ENCODE measurements at regions not wholly inside any gene's neighbourhood (a gene's known extent, or its start where the extent isn't known, plus 50 kb on each side); places are given as distances from the start of the nearest gene placed in this dataset.

- Histone ChIP-seq H3K27ac (ENCODE audit: low read depth, low read length) (no peak overlapping the region), H3K4me1 (ENCODE audit: control insufficient read depth in 2 of 2, insufficient read depth in 2 of 2, low read length in 2 of 2) (no peaks in the 10 kb centered on the region), H3K27me3 (ENCODE audit: control insufficient read depth in 2 of 2, insufficient read depth in 2 of 2, low read length in 2 of 2) (no peaks in the 10 kb centered on the region), H3K4me3 (ENCODE audit: low read length) (no peak overlapping the region), H3K9me3 (ENCODE audit: control insufficient read depth in 2 of 3, low read length in 3 of 3) (no peaks in the 10 kb centered on the region), H3K36me3 (ENCODE audit: control insufficient read depth in 2 of 3, insufficient read depth in 3 of 3, low read length in 3 of 3) (no peaks in the 10 kb centered on the region)
- H3K4me3 Mint-ChIP-seq = no peak overlapping the region
- ChIA-PET POLR2A (no interaction called here), CTCF (no interaction called here)
- peaks cover 0 to 3% (median 0%) of the 10 kb centered on the region in 5 donors for H3K36me3 Mint-ChIP-seq
- H3K9me3 Mint-ChIP-seq = peaks cover 0 to 16% (median 4%) of the 10 kb centered on the region in 11 donors
- intact Hi-C loops (cut with micrococcal nuclease) = no loop called here
- H3K4me1 Mint-ChIP-seq = no peaks in the 10 kb centered on the region
- DNase-seq (no peak), ATAC-seq (no peak)
- H3K27ac Mint-ChIP-seq = no peak overlapping the region
- peaks cover 3 to 45% (median 28%) of the 10 kb centered on the region in 5 donors for H3K27me3 Mint-ChIP-seq
Observed at GRCh38 chr2:235302263-235302662, 191.6 kb upstream of the AGAP1 start.

DNA sequence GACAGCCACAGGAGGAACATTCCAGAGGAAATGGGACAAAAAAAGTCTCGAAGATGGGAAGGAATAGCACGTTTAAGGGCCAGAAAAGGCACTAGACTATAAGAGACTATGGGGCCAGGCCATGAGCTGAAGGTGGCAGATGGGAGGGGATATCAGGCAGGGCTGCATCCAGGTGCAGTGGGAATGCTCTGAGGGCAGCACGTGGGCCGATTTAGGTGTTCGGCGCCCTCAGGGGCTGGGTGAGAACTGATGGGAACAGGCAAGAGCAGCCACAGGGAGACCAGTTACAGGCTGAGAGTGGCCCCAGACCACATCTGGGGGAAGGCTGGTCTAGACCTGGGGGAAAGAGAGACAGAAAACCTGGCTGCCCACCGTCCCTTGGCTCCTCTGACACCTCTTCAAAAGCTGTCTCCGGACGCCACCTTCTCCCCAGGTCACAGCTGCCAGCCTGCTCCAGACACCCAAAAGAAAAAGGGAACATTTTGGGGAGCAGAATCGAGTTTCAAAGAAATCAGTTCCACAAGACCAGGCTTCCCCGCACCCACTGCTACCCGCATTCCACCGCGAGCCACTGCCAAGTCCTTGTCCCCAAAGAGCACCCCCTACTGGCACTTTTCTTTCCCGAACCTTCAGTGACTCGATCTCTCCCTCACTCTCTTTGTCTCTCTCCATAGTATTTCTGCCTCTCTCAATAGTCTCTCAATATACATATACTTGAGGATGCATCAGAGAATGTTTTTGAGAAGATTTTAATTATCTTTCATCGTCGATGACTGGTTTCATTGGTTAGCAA is 190.1 kb upstream of the AGAP1 start:
- no peak overlapping the region for H3K27ac Mint-ChIP-seq
- DNase-seq (no peak), ATAC-seq (no peak)
- H3K27me3 ChIP-seq (ENCODE audit: control insufficient read depth in 2 of 2, insufficient read depth in 2 of 2, low read length in 2 of 2) = no peaks in the 10 kb centered on the region
- ChIA-PET CTCF (no interaction called here), POLR2A (no interaction called here)
- H3K27ac ChIP-seq (ENCODE audit: low read depth, low read length) = no peak overlapping the region
- H3K36me3 ChIP-seq (ENCODE audit: control insufficient read depth in 2 of 3, insufficient read depth in 3 of 3, low read length in 3 of 3) = no peaks in the 10 kb centered on the region
- no peaks in the 10 kb centered on the region for H3K4me1 ChIP-seq (ENCODE audit: control insufficient read depth in 2 of 2, insufficient read depth in 2 of 2, low read length in 2 of 2)
- no peaks in the 10 kb centered on the region for H3K9me3 ChIP-seq (ENCODE audit: control insufficient read depth in 2 of 3, low read length in 3 of 3)
- H3K27me3 Mint-ChIP-seq = peaks cover 3 to 48% (median 28%) of the 10 kb centered on the region in 5 donors
- H3K9me3 Mint-ChIP-seq = peaks cover 0 to 16% (median 4%) of the 10 kb centered on the region in 11 donors
- H3K36me3 Mint-ChIP-seq = peaks cover 0 to 3% (median 0%) of the 10 kb centered on the region in 5 donors
- intact Hi-C loops (cut with micrococcal nuclease) = no loop called here
- no peak overlapping the region for H3K4me3 ChIP-seq (ENCODE audit: low read length)
- no peak overlapping the region for H3K4me3 Mint-ChIP-seq
- H3K4me1 Mint-ChIP-seq = no peaks in the 10 kb centered on the region

DNA sequence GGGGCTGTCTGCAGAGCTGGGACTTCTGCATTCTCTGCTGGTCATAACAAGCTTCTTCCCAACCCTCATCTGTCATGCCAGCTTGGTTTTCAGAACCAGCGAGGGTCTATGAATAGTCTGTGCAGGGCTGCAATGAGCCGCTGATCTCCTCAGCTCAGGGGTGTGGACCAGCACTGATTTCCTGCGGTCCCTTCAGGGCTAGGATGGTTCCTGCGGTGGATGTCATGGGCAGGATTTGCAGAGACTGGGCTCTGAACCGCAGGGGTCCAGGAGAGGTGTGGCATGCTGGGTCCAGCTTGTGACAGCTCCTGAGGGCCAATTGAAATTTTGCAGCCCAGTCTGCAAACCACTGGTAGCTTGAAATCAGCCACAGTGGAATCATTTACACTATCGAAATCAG is 188.2 kb upstream of the AGAP1 start:
- H3K27me3 ChIP-seq (ENCODE audit: control insufficient read depth in 2 of 2, insufficient read depth in 2 of 2, low read length in 2 of 2) = no peaks in the 10 kb centered on the region
- no peak overlapping the region for H3K4me3 Mint-ChIP-seq
- H3K27me3 Mint-ChIP-seq = peaks cover 3 to 52% (median 31%) of the 10 kb centered on the region in 5 donors
- H3K4me1 ChIP-seq (ENCODE audit: control insufficient read depth in 2 of 2, insufficient read depth in 2 of 2, low read length in 2 of 2) = no peaks in the 10 kb centered on the region
- intact Hi-C loops (cut with micrococcal nuclease) = no loop called here
- H3K9me3 Mint-ChIP-seq = peaks cover 0 to 21% (median 4%) of the 10 kb centered on the region in 11 donors
- ATAC-seq (no peak), DNase-seq (no peak)
- no peaks in the 10 kb centered on the region for H3K36me3 ChIP-seq (ENCODE audit: control insufficient read depth in 2 of 3, insufficient read depth in 3 of 3, low read length in 3 of 3)
- H3K27ac Mint-ChIP-seq = no peak overlapping the region
- H3K9me3 ChIP-seq (ENCODE audit: control insufficient read depth in 2 of 3, low read length in 3 of 3) = no peaks in the 10 kb centered on the region
- CTCF ChIA-PET = no interaction called here
- no peaks in the 10 kb centered on the region for H3K4me1 Mint-ChIP-seq
- no peak overlapping the region for H3K27ac ChIP-seq (ENCODE audit: low read depth, low read length)
- POLR2A ChIA-PET = no interaction called here
- H3K4me3 ChIP-seq (ENCODE audit: low read length) = no peak overlapping the region
- peaks cover 0 to 3% (median 0%) of the 10 kb centered on the region in 5 donors for H3K36me3 Mint-ChIP-seq

GRCh38 chr2:235311044-235311443 is 182.8 kb upstream of the AGAP1 start:
- Mint-ChIP-seq H3K9me3 (peaks cover 0 to 18% (median 4%) of the 10 kb centered on the region in 11 donors), H3K27me3 (peaks cover 3 to 34% (median 31%) of the 10 kb centered on the region in 5 donors), H3K4me3 (no peak overlapping the region), H3K36me3 (peaks cover 0 to 4% (median 0%) of the 10 kb centered on the region in 5 donors), H3K27ac (no peak overlapping the region), H3K4me1 (no peaks in the 10 kb centered on the region)
- no peaks in the 10 kb centered on the region for H3K36me3 ChIP-seq (ENCODE audit: control insufficient read depth in 2 of 3, insufficient read depth in 3 of 3, low read length in 3 of 3)
- ChIA-PET POLR2A (no interaction called here), CTCF (no interaction called here)
- no peaks in the 10 kb centered on the region for H3K4me1 ChIP-seq (ENCODE audit: control insufficient read depth in 2 of 2, insufficient read depth in 2 of 2, low read length in 2 of 2)
- H3K9me3 ChIP-seq (ENCODE audit: control insufficient read depth in 2 of 3, low read length in 3 of 3) = no peaks in the 10 kb centered on the region
- no peak overlapping the region for H3K4me3 ChIP-seq (ENCODE audit: low read length)
- no peak overlapping the region for H3K27ac ChIP-seq (ENCODE audit: low read depth, low read length)
- ATAC-seq (no peak), DNase-seq (no peak)
- no peaks in the 10 kb centered on the region for H3K27me3 ChIP-seq (ENCODE audit: control insufficient read depth in 2 of 2, insufficient read depth in 2 of 2, low read length in 2 of 2)
- intact Hi-C loops (cut with micrococcal nuclease) = no loop called here

DNA sequence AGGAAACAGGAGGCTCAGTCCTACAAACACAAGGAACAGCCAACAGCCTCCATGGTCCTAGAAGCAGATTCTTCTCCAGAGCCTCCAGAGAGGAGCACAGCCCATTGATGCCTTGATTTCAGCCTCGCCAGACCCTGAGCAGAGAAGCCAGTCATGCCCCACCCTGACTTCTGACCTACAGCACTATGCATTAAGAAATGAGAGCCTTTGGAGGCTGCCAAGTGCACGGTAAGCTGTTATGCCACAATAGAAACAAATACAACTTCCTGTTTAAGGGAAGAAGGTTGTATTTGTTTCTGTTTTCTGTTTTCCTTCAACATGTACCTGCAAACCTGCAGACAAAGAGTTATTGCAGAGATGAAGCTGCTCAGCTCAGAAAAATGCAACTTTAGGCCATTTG is 181.3 kb upstream of the AGAP1 start:
- Mint-ChIP-seq H3K27me3 (peaks cover 0 to 28% (median 27%) of the 10 kb centered on the region in 5 donors), H3K27ac (no peak overlapping the region), H3K4me1 (no peaks in the 10 kb centered on the region), H3K9me3 (peaks cover 0 to 12% (median 3%) of the 10 kb centered on the region in 11 donors), H3K4me3 (no peak overlapping the region), H3K36me3 (peaks cover 0 to 4% (median 0%) of the 10 kb centered on the region in 5 donors)
- no peak for ATAC-seq
- Histone ChIP-seq H3K9me3 (ENCODE audit: control insufficient read depth in 2 of 3, low read length in 3 of 3) (no peaks in the 10 kb centered on the region), H3K36me3 (ENCODE audit: control insufficient read depth in 2 of 3, insufficient read depth in 3 of 3, low read length in 3 of 3) (no peaks in the 10 kb centered on the region), H3K27me3 (ENCODE audit: control insufficient read depth in 2 of 2, insufficient read depth in 2 of 2, low read length in 2 of 2) (no peaks in the 10 kb centered on the region), H3K4me3 (ENCODE audit: low read length) (no peak overlapping the region), H3K27ac (ENCODE audit: low read depth, low read length) (no peak overlapping the region), H3K4me1 (ENCODE audit: control insufficient read depth in 2 of 2, insufficient read depth in 2 of 2, low read length in 2 of 2) (no peaks in the 10 kb centered on the region)
- no peak for DNase-seq
- intact Hi-C loops (cut with micrococcal nuclease) = no loop called here
- POLR2A ChIA-PET = no interaction called here
- CTCF ChIA-PET = no interaction called here

- intact Hi-C loops (cut with micrococcal nuclease) = no loop called here
- no peak overlapping the region for H3K27ac ChIP-seq (ENCODE audit: low read depth, low read length)
- ChIA-PET CTCF (no interaction called here), POLR2A (no interaction called here)
- Mint-ChIP-seq H3K27me3 (peaks cover 0 to 28% (median 21%) of the 10 kb centered on the region in 5 donors), H3K9me3 (peaks cover 0 to 10% (median 2%) of the 10 kb centered on the region in 11 donors), H3K4me3 (no peak overlapping the region), H3K27ac (no peak overlapping the region), H3K4me1 (no peaks in the 10 kb centered on the region), H3K36me3 (peaks cover 0 to 4% (median 0%) of the 10 kb centered on the region in 5 donors)
- no peak for ATAC-seq
- H3K4me1 ChIP-seq (ENCODE audit: control insufficient read depth in 2 of 2, insufficient read depth in 2 of 2, low read length in 2 of 2) = no peaks in the 10 kb centered on the region
- H3K4me3 ChIP-seq (ENCODE audit: low read length) = no peak overlapping the region
- no peaks in the 10 kb centered on the region for H3K36me3 ChIP-seq (ENCODE audit: control insufficient read depth in 2 of 3, insufficient read depth in 3 of 3, low read length in 3 of 3)
- no peak for DNase-seq
- H3K27me3 ChIP-seq (ENCODE audit: control insufficient read depth in 2 of 2, insufficient read depth in 2 of 2, low read length in 2 of 2) = no peaks in the 10 kb centered on the region
- H3K9me3 ChIP-seq (ENCODE audit: control insufficient read depth in 2 of 3, low read length in 3 of 3) = no peaks in the 10 kb centered on the region
Observed at GRCh38 chr2:235314371-235314930, 179.4 kb upstream of the AGAP1 start.

DNA sequence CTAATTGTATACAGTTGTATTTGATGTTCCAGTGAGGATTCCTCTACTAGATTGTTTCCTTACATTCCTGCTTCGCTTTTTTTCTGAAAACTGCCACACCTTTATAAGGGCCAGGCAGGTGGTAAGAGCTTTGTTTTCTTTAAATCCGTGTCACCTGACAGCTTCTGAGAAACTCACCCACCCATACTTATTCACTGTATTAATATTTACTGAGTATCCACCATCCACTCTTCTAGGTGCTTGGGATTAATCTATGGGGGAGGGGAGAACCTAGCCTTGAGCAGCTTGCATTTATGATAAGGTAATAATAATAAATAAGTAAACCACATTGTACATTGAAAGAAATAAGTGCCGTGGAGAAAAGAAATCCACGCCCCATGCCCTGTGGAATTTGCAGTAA is 174.7 kb upstream of the AGAP1 start:
- H3K27ac ChIP-seq (ENCODE audit: low read depth, low read length) = no peak overlapping the region
- no peak overlapping the region for H3K4me3 ChIP-seq (ENCODE audit: low read length)
- ChIA-PET CTCF (no interaction called here), POLR2A (no interaction called here)
- no peak for DNase-seq
- no peak for ATAC-seq
- no peaks in the 10 kb centered on the region for H3K9me3 ChIP-seq (ENCODE audit: control insufficient read depth in 2 of 3, low read length in 3 of 3)
- no peaks in the 10 kb centered on the region for H3K4me1 ChIP-seq (ENCODE audit: control insufficient read depth in 2 of 2, insufficient read depth in 2 of 2, low read length in 2 of 2)
- H3K36me3 ChIP-seq (ENCODE audit: control insufficient read depth in 2 of 3, insufficient read depth in 3 of 3, low read length in 3 of 3) = no peaks in the 10 kb centered on the region
- H3K4me3 Mint-ChIP-seq = no peak overlapping the region
- H3K27me3 ChIP-seq (ENCODE audit: control insufficient read depth in 2 of 2, insufficient read depth in 2 of 2, low read length in 2 of 2) = no peaks in the 10 kb centered on the region
- peaks cover 5 to 30% (median 19%) of the 10 kb centered on the region in 5 donors for H3K27me3 Mint-ChIP-seq
- H3K27ac Mint-ChIP-seq = no peak overlapping the region
- H3K36me3 Mint-ChIP-seq = no peaks in the 10 kb centered on the region
- peaks cover 0 to 6% (median 0%) of the 10 kb centered on the region in 11 donors for H3K9me3 Mint-ChIP-seq
- intact Hi-C loops (cut with micrococcal nuclease) = no loop called here
- H3K4me1 Mint-ChIP-seq = no peaks in the 10 kb centered on the region
